Liver (tissue), 8 donors: ENCODE measurements at regions not wholly inside any gene's neighbourhood (a gene's known extent, or its start where the extent isn't known, plus 50 kb on each side); places are given as distances from the start of the nearest gene placed in this dataset.

Experiments
- DNase-seq: peaks from one replicate; pipeline ENCODE4 v3.0.0-alpha.2; 2017; ENCODE audit warnings: low spot score
- H3K27ac ChIP-seq, 2 donors: one replicate each; pipeline ENCODE4 v1.7.0; 2013; ENCODE audit warnings: inconsistent platforms in 2 of 2, low read length in 2 of 2, control low read depth in 1 of 2, low read depth in 1 of 2, mild to moderate bottlenecking in 1 of 2
- H3K27me3 ChIP-seq, 4 donors: one replicate each; pipeline versions ENCODE4 v1.6.1 to v1.7.0; 2013; ENCODE audit warnings: low read length in 3 of 4, inconsistent platforms in 1 of 4, mild to moderate bottlenecking in 1 of 4, moderate library complexity in 1 of 4; ENCODE audit not compliant: control insufficient read depth in 4 of 4, insufficient read depth in 4 of 4
- H3K36me3 ChIP-seq, 4 donors: one replicate each; pipeline versions ENCODE4 v1.6.1 to v1.7.0; 2013; ENCODE audit warnings: low read length in 3 of 4, mild to moderate bottlenecking in 3 of 4, low read depth in 1 of 4, moderate library complexity in 1 of 4; ENCODE audit not compliant: control insufficient read depth in 4 of 4, insufficient read depth in 3 of 4
- H3K4me1 ChIP-seq, 4 donors: one replicate each; pipeline versions ENCODE4 v1.6.1 to v1.7.0; 2013; ENCODE audit warnings: low read length in 3 of 4, mild to moderate bottlenecking in 3 of 4, moderate library complexity in 1 of 4; ENCODE audit not compliant: control insufficient read depth in 4 of 4, insufficient read depth in 4 of 4
- H3K4me3 ChIP-seq, 3 donors: one replicate each; pipeline versions ENCODE4 v1.6.1 to v1.7.0; 2013; ENCODE audit warnings: low read length in 3 of 3, control low read depth in 1 of 3, low read depth in 1 of 3, mild to moderate bottlenecking in 1 of 3
- H3K9ac ChIP-seq, 2 donors: one replicate each; pipeline ENCODE4 v1.7.0; 2013; ENCODE audit warnings: low read length in 2 of 2, mild to moderate bottlenecking in 2 of 2, moderate library complexity in 2 of 2, control low read depth in 1 of 2, low read depth in 1 of 2
- H3K9me3 ChIP-seq, 4 donors: one replicate each; pipeline versions ENCODE4 v1.6.1 to v1.7.0; 2013; ENCODE audit warnings: low read length in 3 of 4; ENCODE audit not compliant: control insufficient read depth in 4 of 4
- ATF3 ChIP-seq: IDR thresholded peaks from 2 replicates; pipeline ENCODE4 v1.6.1; 2016; ENCODE audit warnings: antibody characterized with exemption
- CTCF ChIP-seq: fragments of 150-350 bp; IDR thresholded peaks from 2 replicates; pipeline ENCODE4 v1.5.1; 2017; ENCODE audit warnings: improper control_type of control experiment, low read depth, low read length; ENCODE audit not compliant: missing input control
- EGR1 ChIP-seq, 2 donors: IDR thresholded peaks; 2 replicates each; pipeline ENCODE4 v1.6.1; 2016 to 2018; ENCODE audit warnings: antibody characterized with exemption in 2 of 2, low read depth in 2 of 2
- FOXA1 ChIP-seq: IDR thresholded peaks from 2 replicates; pipeline ENCODE4 v1.6.1; 2016; ENCODE audit warnings: antibody characterized with exemption
- FOXA2 ChIP-seq: IDR thresholded peaks from 2 replicates; pipeline ENCODE4 v1.6.1; 2016; ENCODE audit warnings: antibody characterized with exemption
- HNF4A ChIP-seq, 2 donors: conservative IDR thresholded peaks; 2 replicates each; pipeline ENCODE4 v1.6.1; 2016; ENCODE audit warnings: antibody characterized with exemption in 2 of 2, mild to moderate bottlenecking in 2 of 2
- HNF4G ChIP-seq: IDR thresholded peaks from 2 replicates; pipeline ENCODE4 v1.6.1; 2016; ENCODE audit warnings: antibody characterized with exemption
- JUND ChIP-seq, 2 donors: IDR thresholded peaks; 2 replicates each; pipeline ENCODE4 v1.6.1; 2016; ENCODE audit warnings: antibody characterized with exemption in 2 of 2
- MAX ChIP-seq: IDR thresholded peaks from 2 replicates; pipeline ENCODE4 v1.6.1; 2016; ENCODE audit warnings: antibody characterized with exemption
- NR2F2 ChIP-seq: IDR thresholded peaks from 2 replicates; pipeline ENCODE4 v1.6.1; 2016; ENCODE audit warnings: antibody characterized with exemption
- RAD21 ChIP-seq, 2 donors: IDR thresholded peaks; 2 replicates each; pipeline ENCODE4 v1.6.1; 2016; ENCODE audit warnings: antibody characterized with exemption in 2 of 2, mild to moderate bottlenecking in 2 of 2
- REST ChIP-seq: IDR thresholded peaks from 2 replicates; pipeline ENCODE4 v1.6.1; 2016; ENCODE audit warnings: antibody characterized with exemption, mild to moderate bottlenecking
- RXRA ChIP-seq, 2 donors: IDR thresholded peaks; 2 replicates each; pipeline ENCODE4 v1.6.1; 2017 to 2018; ENCODE audit warnings: antibody characterized with exemption in 2 of 2, mild to moderate bottlenecking in 1 of 2
- SP1 ChIP-seq: IDR thresholded peaks from 2 replicates; pipeline ENCODE4 v1.6.1; 2018; ENCODE audit warnings: antibody characterized with exemption, mild to moderate bottlenecking
- YY1 ChIP-seq: IDR thresholded peaks from 2 replicates; pipeline ENCODE4 v1.6.1; 2016; ENCODE audit warnings: antibody characterized with exemption, mild to moderate bottlenecking
- ZBTB33 ChIP-seq: IDR thresholded peaks from 2 replicates; pipeline ENCODE4 v1.6.1; 2016; ENCODE audit warnings: antibody characterized with exemption
- WGBS: extraction: QIAGEN DNeasy Blood & Tissue Kit; methylation state at CpG from one replicate; pipeline ENCODE4 v1.1.7; 2013; 5-methylcytosine and 5-hydroxymethylcytosine counted together
- donor health status: healthy.
- donor health status: healthy.
- donor health status: healthy.
- donor health status: healthy.
- donor health status: healthy.

- H3K36me3 ChIP-seq, result no peaks in the 10 kb centered on the region
- H3K9ac ChIP-seq, result no peak overlapping the region
- DNase-seq, result no peak
- H3K27ac ChIP-seq, result no peak overlapping the region
- 64% methylated on average over 3 of the region's 3 CpGs for WGBS
- H3K9me3 ChIP-seq, result no peaks in the 10 kb centered on the region
- peaks cover 0 to 3% (median 0%) of the 10 kb centered on the region in 4 donors for H3K27me3 ChIP-seq
- no peak overlapping the region for H3K4me3 ChIP-seq
- H3K4me1 ChIP-seq, result no peaks in the 10 kb centered on the region
- TF ChIP-seq RAD21 (IDR thresholded peaks at IDR 0.05), result no peak
- TF ChIP-seq ATF3, result no peak
- TF ChIP-seq CTCF, result no peak
- no peak for TF ChIP-seq RXRA (IDR thresholded peaks at IDR 0.05)
- TF ChIP-seq JUND (IDR thresholded peaks at IDR 0.05), result no peak
- no peak for TF ChIP-seq SP1
- no peak for TF ChIP-seq ZBTB33
- TF ChIP-seq NR2F2, result no peak
- TF ChIP-seq YY1, result no peak
- TF ChIP-seq FOXA1, result no peak
- no peak for TF ChIP-seq MAX
- TF ChIP-seq HNF4G, result no peak
- no peak for TF ChIP-seq REST
Measured at GRCh38 chr16:20242568-20243255, 84.6 kb downstream of the GP2 start.

- Histone ChIP-seq H3K36me3 (no peaks in the 10 kb centered on the region), H3K27me3 (peaks cover 0 to 3% (median 0%) of the 10 kb centered on the region in 4 donors), H3K9me3 (no peaks in the 10 kb centered on the region), H3K4me3 (no peak overlapping the region), H3K27ac (no peak overlapping the region), H3K9ac (no peak overlapping the region), H3K4me1 (no peaks in the 10 kb centered on the region)
- DNase-seq, result no peak
- TF ChIP-seq SP1 (no peak), HNF4G (no peak), RAD21 (IDR thresholded peaks at IDR 0.05) (no peak), ATF3 (no peak), EGR1 (IDR thresholded peaks at IDR 0.05; ENCODE audit: low read depth in 2 of 2) (no peak), YY1 (no peak), FOXA1 (no peak), ZBTB33 (no peak), CTCF (no peak), HNF4A (conservative IDR thresholded peaks at IDR 0.05) (no peak), FOXA2 (no peak)
- 79% methylated on average over 2 of the region's 2 CpGs for WGBS
Measured at GRCh38 chr16:20241321-20241720, 86.0 kb downstream of the GP2 start.
